GDM1 (cell line): ENCODE measurements at regions not wholly inside any gene's neighbourhood (a gene's known extent, or its start where the extent isn't known, plus 50 kb on each side); places are given as distances from the start of the nearest gene placed in this dataset.

ENCODE experiments used
- DNase-seq: peaks from one replicate; lab custom pipeline; 2025; lab: John Stamatoyannopoulos, UW

GRCh38 chr7:25752967-25753791 is 398.8 kb upstream of the NFE2L3 start:
- DNase-seq, result no peak

- DNase-seq, result no peak
These were observed 398.2 kb upstream of the NFE2L3 start for GRCh38 chr7:25753837-25754236.

GRCh38 chr7:25754333-25754732 is 397.7 kb upstream of the NFE2L3 start:
- DNase-seq, result no peak

GRCh38 chr7:25754751-25755150 is 397.2 kb upstream of the NFE2L3 start:
- no peak for DNase-seq

- DNase-seq, result no peak
These were observed 395.4 kb upstream of the NFE2L3 start for GRCh38 chr7:25756601-25757000.

- DNase-seq, result no peak
These were observed 393.4 kb upstream of the NFE2L3 start for GRCh38 chr7:25758559-25758958.

- DNase-seq, result no peak
These were observed 392.7 kb upstream of the NFE2L3 start for GRCh38 chr7:25759286-25759685.

- DNase-seq, result no peak
These were observed 392.2 kb upstream of the NFE2L3 start for GRCh38 chr7:25759748-25760147.

GRCh38 chr7:25762511-25763462 is 389.2 kb upstream of the NFE2L3 start:
- DNase-seq, result no peak

GRCh38 chr7:25763463-25763860 is 388.5 kb upstream of the NFE2L3 start:
- DNase-seq, result no peak

GRCh38 chr7:25765110-25765655 is 386.8 kb upstream of the NFE2L3 start:
- DNase-seq, result no peak

GRCh38 chr7:25770235-25770634 is 381.8 kb upstream of the NFE2L3 start:
- no peak for DNase-seq

- no peak for DNase-seq
These were observed 381.3 kb upstream of the NFE2L3 start for GRCh38 chr7:25770670-25771069.

- DNase-seq, result no peak
These were observed 380.5 kb upstream of the NFE2L3 start for GRCh38 chr7:25771491-25771890.

- no peak for DNase-seq
These were observed 379.2 kb upstream of the NFE2L3 start for GRCh38 chr7:25772802-25773201.

GRCh38 chr7:25774675-25775074 is 377.3 kb upstream of the NFE2L3 start:
- DNase-seq, result no peak

- DNase-seq, result no peak
These were observed 376.4 kb upstream of the NFE2L3 start for GRCh38 chr7:25775570-25775969.

- no peak for DNase-seq
These were observed 375.8 kb upstream of the NFE2L3 start for GRCh38 chr7:25775999-25776743.

GRCh38 chr7:25776744-25777123 is 375.3 kb upstream of the NFE2L3 start:
- DNase-seq, result no peak

- DNase-seq, result no peak
These were observed 373.9 kb upstream of the NFE2L3 start for GRCh38 chr7:25777969-25778708.

GRCh38 chr7:25779002-25779546 is 372.9 kb upstream of the NFE2L3 start:
- no peak for DNase-seq
